C4-2B (cell line): ENCODE measurements at regions not wholly inside any gene's neighbourhood (a gene's known extent, or its start where the extent isn't known, plus 50 kb on each side); places are given as distances from the start of the nearest gene placed in this dataset.

ENCODE experiments used
- H3K27ac ChIP-seq: fragments of 450-650 bp; 2 replicates; pipeline ENCODE4 v1.5.1; 2017
- CTCF ChIP-seq: fragments of 450-650 bp; conservative IDR thresholded peaks from 2 replicates; pipeline ENCODE4 v1.5.1; 2017; ENCODE audit warnings: mild to moderate bottlenecking
- ZFX ChIP-seq: fragments of 450-650 bp; IDR thresholded peaks from 2 replicates; pipeline ENCODE4 v1.6.1; 2017

GRCh38 chr2:49369650-49370049, 215.3 kb upstream of the FSHR start:
- TF ChIP-seq ZFX (no peak), CTCF (no peak)
- H3K27ac ChIP-seq: no peak overlapping the region

- H3K27ac ChIP-seq: no peak overlapping the region
- no peak for TF ChIP-seq ZFX
- TF ChIP-seq CTCF: no peak
These were observed 214.8 kb upstream of the FSHR start for GRCh38 chr2:49369101-49369500.

- TF ChIP-seq CTCF (no peak), ZFX (no peak)
- no peak overlapping the region for H3K27ac ChIP-seq
These were observed 212.7 kb upstream of the FSHR start for GRCh38 chr2:49367003-49367402.

- TF ChIP-seq CTCF (no peak), ZFX (no peak)
- H3K27ac ChIP-seq: no peak overlapping the region
These were observed 206.1 kb upstream of the FSHR start for GRCh38 chr2:49360407-49360767.

- no peak overlapping the region for H3K27ac ChIP-seq
These were observed 205.5 kb upstream of the FSHR start for GRCh38 chr2:49359721-49360406.

GRCh38 chr2:49355611-49356010, 201.3 kb upstream of the FSHR start:
- no peak for TF ChIP-seq ZFX
- TF ChIP-seq CTCF: no peak
- no peak overlapping the region for H3K27ac ChIP-seq

More at GRCh38 chr2:49359721-49360406, 205.5 kb upstream of the FSHR start:
- no peak for TF ChIP-seq ZFX
- no peak for TF ChIP-seq CTCF

- TF ChIP-seq ZFX (no peak), CTCF (no peak)
- no peak overlapping the region for H3K27ac ChIP-seq
These were observed 197.2 kb upstream of the FSHR start for GRCh38 chr2:49351560-49351959.
